ENCODE measurements at regions not wholly inside any gene's neighbourhood (a gene's known extent, or its start where the extent isn't known, plus 50 kb on each side); places are given as distances from the start of the nearest gene placed in this dataset.

DNA sequence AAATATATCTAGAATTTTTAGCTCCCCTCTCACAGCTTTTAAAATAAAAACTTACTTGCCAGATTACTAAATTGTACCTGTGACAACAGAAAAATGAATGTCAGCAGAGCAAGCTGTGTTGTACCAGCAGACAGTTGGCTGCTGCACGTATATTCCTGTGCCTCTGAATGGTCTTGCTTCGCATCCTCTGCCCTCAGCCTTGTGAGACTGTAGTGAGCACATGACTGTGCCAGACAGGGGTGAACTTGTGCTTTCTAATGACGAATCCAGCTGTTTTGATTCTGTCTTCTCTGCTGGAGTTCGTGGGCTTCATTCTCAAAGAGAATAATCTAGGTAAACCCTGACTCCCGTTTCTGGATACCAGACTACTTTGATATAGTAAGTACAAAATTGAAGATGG is 58.3 kb upstream of the FRMD6 start (continued):
- TF ChIP-seq, protein P1, sequence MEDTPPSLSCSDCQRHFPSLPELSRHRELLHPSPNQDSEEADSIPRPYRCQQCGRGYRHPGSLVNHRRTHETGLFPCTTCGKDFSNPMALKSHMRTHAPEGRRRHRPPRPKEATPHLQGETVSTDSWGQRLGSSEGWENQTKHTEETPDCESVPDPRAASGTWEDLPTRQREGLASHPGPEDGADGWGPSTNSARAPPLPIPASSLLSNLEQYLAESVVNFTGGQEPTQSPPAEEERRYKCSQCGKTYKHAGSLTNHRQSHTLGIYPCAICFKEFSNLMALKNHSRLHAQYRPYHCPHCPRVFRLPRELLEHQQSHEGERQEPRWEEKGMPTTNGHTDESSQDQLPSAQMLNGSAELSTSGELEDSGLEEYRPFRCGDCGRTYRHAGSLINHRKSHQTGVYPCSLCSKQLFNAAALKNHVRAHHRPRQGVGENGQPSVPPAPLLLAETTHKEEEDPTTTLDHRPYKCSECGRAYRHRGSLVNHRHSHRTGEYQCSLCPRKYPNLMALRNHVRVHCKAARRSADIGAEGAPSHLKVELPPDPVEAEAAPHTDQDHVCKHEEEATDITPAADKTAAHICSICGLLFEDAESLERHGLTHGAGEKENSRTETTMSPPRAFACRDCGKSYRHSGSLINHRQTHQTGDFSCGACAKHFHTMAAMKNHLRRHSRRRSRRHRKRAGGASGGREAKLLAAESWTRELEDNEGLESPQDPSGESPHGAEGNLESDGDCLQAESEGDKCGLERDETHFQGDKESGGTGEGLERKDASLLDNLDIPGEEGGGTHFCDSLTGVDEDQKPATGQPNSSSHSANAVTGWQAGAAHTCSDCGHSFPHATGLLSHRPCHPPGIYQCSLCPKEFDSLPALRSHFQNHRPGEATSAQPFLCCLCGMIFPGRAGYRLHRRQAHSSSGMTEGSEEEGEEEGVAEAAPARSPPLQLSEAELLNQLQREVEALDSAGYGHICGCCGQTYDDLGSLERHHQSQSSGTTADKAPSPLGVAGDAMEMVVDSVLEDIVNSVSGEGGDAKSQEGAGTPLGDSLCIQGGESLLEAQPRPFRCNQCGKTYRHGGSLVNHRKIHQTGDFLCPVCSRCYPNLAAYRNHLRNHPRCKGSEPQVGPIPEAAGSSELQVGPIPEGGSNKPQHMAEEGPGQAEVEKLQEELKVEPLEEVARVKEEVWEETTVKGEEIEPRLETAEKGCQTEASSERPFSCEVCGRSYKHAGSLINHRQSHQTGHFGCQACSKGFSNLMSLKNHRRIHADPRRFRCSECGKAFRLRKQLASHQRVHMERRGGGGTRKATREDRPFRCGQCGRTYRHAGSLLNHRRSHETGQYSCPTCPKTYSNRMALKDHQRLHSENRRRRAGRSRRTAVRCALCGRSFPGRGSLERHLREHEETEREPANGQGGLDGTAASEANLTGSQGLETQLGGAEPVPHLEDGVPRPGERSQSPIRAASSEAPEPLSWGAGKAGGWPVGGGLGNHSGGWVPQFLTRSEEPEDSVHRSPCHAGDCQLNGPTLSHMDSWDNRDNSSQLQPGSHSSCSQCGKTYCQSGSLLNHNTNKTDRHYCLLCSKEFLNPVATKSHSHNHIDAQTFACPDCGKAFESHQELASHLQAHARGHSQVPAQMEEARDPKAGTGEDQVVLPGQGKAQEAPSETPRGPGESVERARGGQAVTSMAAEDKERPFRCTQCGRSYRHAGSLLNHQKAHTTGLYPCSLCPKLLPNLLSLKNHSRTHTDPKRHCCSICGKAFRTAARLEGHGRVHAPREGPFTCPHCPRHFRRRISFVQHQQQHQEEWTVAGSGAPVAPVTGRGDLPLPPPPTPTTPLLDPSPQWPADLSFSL (CRISPR knock-in tag; IDR thresholded peaks at IDR 0.05): no peak
- TF ChIP-seq BRD4 (CRISPR knock-in tag; IDR thresholded peaks at IDR 0.05) (no peak), KLF13 (CRISPR knock-in tag; IDR thresholded peaks at IDR 0.05) (no peak), SIN3B (IDR thresholded peaks at IDR 0.05; ENCODE audit: low read length) (no peak), ZNF3 (CRISPR knock-in tag; IDR thresholded peaks at IDR 0.05) (no peak), MZF1 (CRISPR knock-in tag; IDR thresholded peaks at IDR 0.05; ENCODE audit: borderline replicate concordance) (no peak), MATR3 (CRISPR knock-in tag; IDR thresholded peaks at IDR 0.05) (no peak), ZNF772 (CRISPR knock-in tag; IDR thresholded peaks at IDR 0.05) (no peak)
- TF ChIP-seq, protein P2, sequence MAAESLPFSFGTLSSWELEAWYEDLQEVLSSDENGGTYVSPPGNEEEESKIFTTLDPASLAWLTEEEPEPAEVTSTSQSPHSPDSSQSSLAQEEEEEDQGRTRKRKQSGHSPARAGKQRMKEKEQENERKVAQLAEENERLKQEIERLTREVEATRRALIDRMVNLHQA (CRISPR knock-in tag; IDR thresholded peaks at IDR 0.05): no peak
- TF ChIP-seq, protein P3, sequence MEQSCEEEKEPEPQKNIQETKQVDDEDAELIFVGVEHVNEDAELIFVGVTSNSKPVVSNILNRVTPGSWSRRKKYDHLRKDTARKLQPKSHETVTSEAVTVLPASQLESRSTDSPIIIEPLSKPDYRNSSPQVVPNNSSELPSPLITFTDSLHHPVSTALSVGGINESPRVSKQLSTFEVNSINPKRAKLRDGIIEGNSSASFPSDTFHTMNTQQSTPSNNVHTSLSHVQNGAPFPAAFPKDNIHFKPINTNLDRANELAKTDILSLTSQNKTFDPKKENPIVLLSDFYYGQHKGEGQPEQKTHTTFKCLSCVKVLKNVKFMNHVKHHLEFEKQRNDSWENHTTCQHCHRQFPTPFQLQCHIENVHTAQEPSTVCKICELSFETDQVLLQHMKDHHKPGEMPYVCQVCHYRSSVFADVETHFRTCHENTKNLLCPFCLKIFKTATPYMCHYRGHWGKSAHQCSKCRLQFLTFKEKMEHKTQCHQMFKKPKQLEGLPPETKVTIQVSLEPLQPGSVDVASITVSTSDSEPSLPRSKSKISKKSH (CRISPR knock-in tag; IDR thresholded peaks at IDR 0.05; ENCODE audit: borderline replicate concordance): no peak

Measured in HepG2 (cell line).